Smooth muscle cell (in vitro differentiated cells): ENCODE measurements at regions not wholly inside any gene's neighbourhood (a gene's known extent, or its start where the extent isn't known, plus 50 kb on each side); places are given as distances from the start of the nearest gene placed in this dataset.

Source experiments
- DNase-seq: peaks from one replicate; lab custom pipeline; 2025; ENCODE audit not compliant: unreplicated experiment; lab: John Stamatoyannopoulos, UW
- H2AFZ ChIP-seq: fragments of 200-600 bp; sonication (generic); 2 replicates; pipeline ENCODE4 v1.6.0; 2016; ENCODE audit warnings: antibody characterized with exemption, low read depth, mild to moderate bottlenecking
- H3F3A ChIP-seq: fragments of 200-600 bp; sonication (generic); 2 replicates; pipeline ENCODE4 v1.6.0; 2017; ENCODE audit warnings: antibody characterized with exemption, low read depth
- H3K27ac ChIP-seq: fragments of 200-600 bp; sonication (generic); 2 replicates; pipeline ENCODE4 v1.5.1; 2016; ENCODE audit warnings: low read depth, mild to moderate bottlenecking
- H3K27me3 ChIP-seq: fragments of 200-600 bp; sonication (generic); 2 replicates; pipeline ENCODE4 v1.6.1; 2016; ENCODE audit warnings: low read depth, mild to moderate bottlenecking
- H3K36me3 ChIP-seq: fragments of 200-600 bp; sonication (generic); 2 replicates; pipeline ENCODE4 v1.5.1; 2016; ENCODE audit warnings: low read depth
- H3K4me1 ChIP-seq: fragments of 200-600 bp; sonication (generic); 2 replicates; pipeline ENCODE4 v1.5.1; 2016; ENCODE audit warnings: low read depth
- H3K4me2 ChIP-seq: fragments of 200-600 bp; sonication (generic); 2 replicates; pipeline ENCODE4 v1.6.0; 2016; ENCODE audit warnings: mild to moderate bottlenecking
- H3K4me3 ChIP-seq: fragments of 200-600 bp; sonication (generic); 2 replicates; pipeline ENCODE4 v1.5.1; 2016; ENCODE audit warnings: mild to moderate bottlenecking
- H3K79me2 ChIP-seq: fragments of 200-600 bp; sonication (generic); 2 replicates; pipeline ENCODE4 v1.6.0; 2016; ENCODE audit warnings: low read depth, mild to moderate bottlenecking
- H3K9ac ChIP-seq: fragments of 200-600 bp; sonication (generic); 2 replicates; pipeline ENCODE4 v1.6.0; 2016; ENCODE audit warnings: low read depth
- H3K9me3 ChIP-seq: fragments of 200-600 bp; sonication (generic); replicated peaks from 2 replicates; pipeline ENCODE4 v1.5.1; 2016; ENCODE audit warnings: low read depth
- H4K20me1 ChIP-seq: fragments of 200-600 bp; sonication (generic); 2 replicates; pipeline ENCODE4 v1.6.0; 2016; ENCODE audit warnings: low read depth
- WGBS: methylation state at CpG from one replicate; pipeline ENCODE4 v1.1.7; 2016; ENCODE audit warnings: low lambda C conversion rate; 5-methylcytosine and 5-hydroxymethylcytosine counted together
- TF ChIP-seq, protein P1 (sequence below): fragments of 200-600 bp; sonication (generic); IDR thresholded peaks from 2 replicates; pipeline ENCODE4 v1.5.1; 2017; ENCODE audit warnings: borderline replicate concordance, mild to moderate bottlenecking, antibody characterized with exemption; ENCODE audit not compliant: insufficient read depth, poor library complexity, severe bottlenecking

DNA sequence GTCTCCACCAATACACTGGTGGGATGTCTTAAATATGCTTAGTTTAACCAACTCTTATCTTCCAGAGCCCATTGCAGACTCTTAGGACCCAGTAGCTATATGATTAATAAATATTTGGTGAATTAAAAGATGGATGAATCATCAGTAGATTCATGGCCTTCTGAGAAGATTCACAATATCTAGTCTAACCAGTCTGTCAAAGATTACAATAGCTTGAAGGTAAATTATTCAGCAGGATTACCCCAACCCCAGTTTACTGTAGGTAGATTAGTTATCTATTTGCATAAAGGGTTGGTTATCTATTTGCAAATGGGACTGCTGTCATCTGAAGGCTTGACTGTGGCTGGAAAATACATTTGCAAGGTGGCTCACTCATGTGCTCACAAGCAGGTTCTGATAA is 239.4 kb upstream of the THRB start:
- no peak overlapping the region for H3K4me3 ChIP-seq
- no peak overlapping the region for H3K9ac ChIP-seq
- no peak for DNase-seq

DNA sequence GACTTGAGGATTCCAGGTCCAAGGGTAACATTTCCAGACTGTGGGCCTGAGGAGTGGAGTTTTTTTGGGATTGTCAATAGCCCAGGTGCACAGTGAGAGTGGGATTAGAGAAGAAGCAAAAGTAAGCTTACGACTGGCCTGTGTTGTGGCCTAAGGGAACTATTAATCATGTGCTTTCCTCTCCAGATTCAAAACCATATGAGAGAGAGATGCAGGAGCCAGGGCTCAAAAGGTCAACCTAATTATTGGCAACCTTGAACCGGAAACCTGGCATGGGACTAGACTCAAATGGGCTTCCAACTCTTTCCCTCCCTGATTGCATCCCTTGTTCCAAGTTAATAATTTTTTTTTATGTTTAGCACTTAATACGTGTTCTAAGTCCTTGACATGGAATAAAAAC is 242.1 kb upstream of the THRB start:
- no peak overlapping the region for H3K4me2 ChIP-seq
- no peak overlapping the region for H3K9ac ChIP-seq
- DNase-seq, result no peak
- peaks cover 18% of the 10 kb centered on the region for H3K4me1 ChIP-seq
- no peaks in the 10 kb centered on the region for H3K9me3 ChIP-seq
- H3K36me3 ChIP-seq, result peaks cover 5% of the 10 kb centered on the region
- H3K4me3 ChIP-seq, result no peak overlapping the region
- H3K27me3 ChIP-seq, result no peaks in the 10 kb centered on the region
- H3F3A ChIP-seq, result peaks cover 7% of the 10 kb centered on the region
- no peak overlapping the region for H3K27ac ChIP-seq
- no peaks in the 10 kb centered on the region for H4K20me1 ChIP-seq
- no peak overlapping the region for H2AFZ ChIP-seq
- no peaks in the 10 kb centered on the region for H3K79me2 ChIP-seq
- TF ChIP-seq, protein P1, sequence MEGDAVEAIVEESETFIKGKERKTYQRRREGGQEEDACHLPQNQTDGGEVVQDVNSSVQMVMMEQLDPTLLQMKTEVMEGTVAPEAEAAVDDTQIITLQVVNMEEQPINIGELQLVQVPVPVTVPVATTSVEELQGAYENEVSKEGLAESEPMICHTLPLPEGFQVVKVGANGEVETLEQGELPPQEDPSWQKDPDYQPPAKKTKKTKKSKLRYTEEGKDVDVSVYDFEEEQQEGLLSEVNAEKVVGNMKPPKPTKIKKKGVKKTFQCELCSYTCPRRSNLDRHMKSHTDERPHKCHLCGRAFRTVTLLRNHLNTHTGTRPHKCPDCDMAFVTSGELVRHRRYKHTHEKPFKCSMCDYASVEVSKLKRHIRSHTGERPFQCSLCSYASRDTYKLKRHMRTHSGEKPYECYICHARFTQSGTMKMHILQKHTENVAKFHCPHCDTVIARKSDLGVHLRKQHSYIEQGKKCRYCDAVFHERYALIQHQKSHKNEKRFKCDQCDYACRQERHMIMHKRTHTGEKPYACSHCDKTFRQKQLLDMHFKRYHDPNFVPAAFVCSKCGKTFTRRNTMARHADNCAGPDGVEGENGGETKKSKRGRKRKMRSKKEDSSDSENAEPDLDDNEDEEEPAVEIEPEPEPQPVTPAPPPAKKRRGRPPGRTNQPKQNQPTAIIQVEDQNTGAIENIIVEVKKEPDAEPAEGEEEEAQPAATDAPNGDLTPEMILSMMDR, result no peak
- 95% methylated on average over 3 of the region's 3 CpGs for WGBS

More for the DNA sequence above, 239.4 kb upstream of the THRB start:
- Histone ChIP-seq H3K9me3 (no peaks in the 10 kb centered on the region), H3K79me2 (no peaks in the 10 kb centered on the region), H3F3A (no peaks in the 10 kb centered on the region), H2AFZ (no peak overlapping the region), H3K36me3 (peaks cover 5% of the 10 kb centered on the region), H3K27ac (no peak overlapping the region), H3K4me2 (no peak overlapping the region), H3K4me1 (no peaks in the 10 kb centered on the region), H4K20me1 (no peaks in the 10 kb centered on the region), H3K27me3 (no peaks in the 10 kb centered on the region)
- TF ChIP-seq, protein P1, result no peak

DNA sequence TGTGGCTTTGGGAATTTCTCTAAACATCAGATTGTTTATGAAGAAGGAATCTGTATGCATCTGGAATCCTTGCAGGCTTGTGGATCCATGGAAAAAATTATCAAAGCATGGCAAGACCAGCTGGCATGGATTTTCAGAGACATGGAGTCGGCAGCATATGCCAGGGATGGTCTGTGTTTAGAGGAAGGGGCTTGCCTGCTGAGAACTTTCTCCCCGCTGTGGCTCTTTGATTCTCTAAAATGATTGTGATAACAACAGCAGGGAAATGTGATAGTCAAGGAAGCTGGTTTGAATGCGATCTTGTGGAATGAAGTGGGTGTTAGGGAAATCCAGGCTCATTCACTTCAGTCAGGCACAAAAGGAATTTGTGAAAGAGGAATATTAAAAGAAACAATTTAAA is 245.7 kb upstream of the THRB start:
- peak overlapping the region; percentile 44 for H3K9ac ChIP-seq
- H4K20me1 ChIP-seq, result no peaks in the 10 kb centered on the region
- H2AFZ ChIP-seq, result no peak overlapping the region

DNA sequence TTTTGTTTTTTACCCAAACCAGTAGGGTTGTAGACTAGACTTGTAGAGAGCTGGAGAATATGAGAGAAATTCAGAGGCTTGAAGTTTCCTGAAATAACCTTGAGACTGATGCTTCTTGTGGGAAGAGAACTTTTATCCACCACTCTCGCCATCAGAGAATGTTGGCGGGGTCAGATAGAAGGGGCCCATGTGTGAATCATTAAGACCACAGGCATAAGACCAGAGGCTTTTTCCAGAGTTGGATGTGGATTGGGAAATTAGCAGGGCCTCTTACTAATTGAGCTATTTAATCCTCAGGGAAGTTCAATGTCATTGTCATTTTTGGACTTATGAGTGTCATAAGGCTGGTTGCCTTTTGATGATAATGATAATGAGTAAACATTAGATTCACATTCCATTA is 246.9 kb upstream of the THRB start:
- DNase-seq, result no peak
- peaks cover 22% of the 10 kb centered on the region for H3F3A ChIP-seq
- H2AFZ ChIP-seq, result no peak overlapping the region
- no peaks in the 10 kb centered on the region for H3K79me2 ChIP-seq
- no peaks in the 10 kb centered on the region for H3K9me3 ChIP-seq
- H3K4me1 ChIP-seq, result peaks cover 18% of the 10 kb centered on the region
- no peaks in the 10 kb centered on the region for H3K36me3 ChIP-seq
- no peaks in the 10 kb centered on the region for H3K27me3 ChIP-seq
- peak overlapping the region; percentile 44 for H3K9ac ChIP-seq
- H4K20me1 ChIP-seq, result no peaks in the 10 kb centered on the region
- H3K4me2 ChIP-seq, result peak overlapping the region; percentile 77
- TF ChIP-seq, protein P1, result no peak
- peak overlapping the region; percentile 90 for H3K27ac ChIP-seq
- WGBS, result 23% methylated on average over 2 of the region's 2 CpGs
- no peak overlapping the region for H3K4me3 ChIP-seq

More for the DNA sequence above, 245.7 kb upstream of the THRB start:
- no peaks in the 10 kb centered on the region for H3K27me3 ChIP-seq
- peak overlapping the region; percentile 90 for H3K27ac ChIP-seq
- H3K4me3 ChIP-seq, result no peak overlapping the region
- DNase-seq, result no peak
- TF ChIP-seq, protein P1, result no peak
- peaks cover 13% of the 10 kb centered on the region for H3F3A ChIP-seq
- no peaks in the 10 kb centered on the region for H3K36me3 ChIP-seq
- peaks cover 18% of the 10 kb centered on the region for H3K4me1 ChIP-seq
- H3K4me2 ChIP-seq, result peak overlapping the region; percentile 77
- WGBS, result 22% methylated on average over 3 of the region's 3 CpGs
- H3K9me3 ChIP-seq, result no peaks in the 10 kb centered on the region
- H3K79me2 ChIP-seq, result no peaks in the 10 kb centered on the region
